Central memory CD4-positive, alpha-beta T cell (primary cell): ENCODE measurements at regions not wholly inside any gene's neighbourhood (a gene's known extent, or its start where the extent isn't known, plus 50 kb on each side); places are given as distances from the start of the nearest gene placed in this dataset.
"Not testable (repeated sequence)": the region's sequence is repeated elsewhere in the genome, so short reads cannot be mapped to it uniquely, and the experiment has no call there.

ENCODE experiments used
- DNase-seq: peaks from one replicate; pipeline ENCODE4 v3.0.0; 2022

DNA sequence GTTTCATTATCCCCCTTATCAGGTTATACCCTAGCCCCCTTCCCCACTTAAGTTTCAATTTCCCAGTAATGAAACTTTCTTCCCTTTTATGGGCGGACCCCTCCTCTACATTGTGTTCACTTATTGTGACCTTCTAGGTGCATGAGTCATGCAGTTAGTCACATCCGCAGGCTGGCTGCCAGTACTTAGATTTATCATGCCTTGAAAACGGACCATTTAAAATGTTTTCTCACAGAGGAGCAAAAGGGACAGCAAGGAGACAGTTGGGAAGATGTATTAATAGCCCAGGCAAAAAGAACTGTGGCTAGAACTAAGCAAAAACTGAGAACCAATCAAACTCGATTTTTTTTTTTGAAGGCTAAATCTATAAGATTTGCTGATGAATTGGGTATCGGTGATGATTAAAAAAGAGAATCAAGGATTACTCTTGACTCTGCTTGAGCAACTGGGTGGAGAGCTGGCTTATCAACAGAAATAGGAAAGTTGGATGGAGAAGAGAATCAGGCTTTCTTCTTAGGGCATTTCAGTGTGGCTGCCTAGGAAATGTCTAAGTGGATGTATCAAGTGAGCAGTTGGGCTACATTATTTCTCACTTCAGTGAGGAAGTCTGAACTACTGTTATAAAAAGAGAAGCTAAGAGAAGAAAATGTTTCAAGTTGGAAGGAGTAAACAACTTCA lies 615.0 kb downstream of the HINT1 start:
- no peak for DNase-seq

- DNase-seq, result no peak
Observed at GRCh38 chr5:130546211-130546610, 618.8 kb downstream of the HINT1 start.

DNA sequence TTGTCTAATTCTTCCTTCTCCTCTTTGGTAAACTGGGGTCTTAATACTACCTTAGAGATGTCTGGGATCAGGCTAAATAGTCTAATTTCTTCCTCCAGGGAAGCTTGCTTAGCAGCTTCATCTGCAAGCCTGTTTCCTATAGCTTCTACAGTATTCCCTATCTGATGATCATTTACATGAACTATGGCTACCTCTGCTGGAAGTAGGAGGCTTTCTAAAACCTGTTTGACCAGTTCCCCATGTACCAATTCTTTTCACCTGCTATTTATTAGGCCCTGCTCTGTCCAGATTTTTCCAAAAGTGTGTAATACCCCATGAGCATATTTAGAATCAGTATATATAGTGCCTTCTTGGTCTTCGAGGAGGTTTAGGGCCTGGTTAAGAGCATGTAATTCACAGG lies 619.8 kb downstream of the HINT1 start:
- no peak for DNase-seq

DNA sequence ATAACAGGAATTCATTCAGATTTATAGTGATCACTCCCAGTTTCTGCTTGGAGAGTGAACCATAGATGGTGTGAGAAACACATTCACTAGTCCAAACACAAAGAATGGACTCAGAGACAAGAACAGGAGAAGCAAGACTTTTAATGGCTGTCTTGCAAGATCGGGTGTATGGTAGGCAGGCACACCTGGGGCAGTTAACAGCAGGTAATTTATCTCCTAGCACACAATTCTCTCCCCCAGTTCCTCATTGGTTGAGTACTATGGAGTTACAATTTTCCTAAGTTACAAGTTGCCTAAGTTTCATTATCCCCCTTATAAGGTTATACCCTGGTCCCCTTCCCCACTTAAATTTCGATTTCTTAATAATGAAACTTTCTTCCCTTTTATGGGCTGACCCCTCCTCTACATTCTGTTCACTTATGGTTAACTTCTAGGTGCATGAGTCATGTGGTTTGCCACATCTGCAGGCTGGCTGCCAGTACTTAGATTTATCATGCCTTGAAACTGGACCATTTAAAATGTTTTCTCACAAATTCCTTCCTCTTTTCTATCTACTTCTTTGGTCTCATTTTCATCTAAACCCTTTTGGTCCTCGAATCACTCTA lies 623.3 kb downstream of the HINT1 start:
- no peak for DNase-seq

GRCh38 chr5:130536691-130537090 lies 628.4 kb downstream of the HINT1 start:
- no peak for DNase-seq

GRCh38 chr5:130532786-130533185 lies 628.5 kb downstream of the CHSY3 start:
- no peak for DNase-seq

DNA sequence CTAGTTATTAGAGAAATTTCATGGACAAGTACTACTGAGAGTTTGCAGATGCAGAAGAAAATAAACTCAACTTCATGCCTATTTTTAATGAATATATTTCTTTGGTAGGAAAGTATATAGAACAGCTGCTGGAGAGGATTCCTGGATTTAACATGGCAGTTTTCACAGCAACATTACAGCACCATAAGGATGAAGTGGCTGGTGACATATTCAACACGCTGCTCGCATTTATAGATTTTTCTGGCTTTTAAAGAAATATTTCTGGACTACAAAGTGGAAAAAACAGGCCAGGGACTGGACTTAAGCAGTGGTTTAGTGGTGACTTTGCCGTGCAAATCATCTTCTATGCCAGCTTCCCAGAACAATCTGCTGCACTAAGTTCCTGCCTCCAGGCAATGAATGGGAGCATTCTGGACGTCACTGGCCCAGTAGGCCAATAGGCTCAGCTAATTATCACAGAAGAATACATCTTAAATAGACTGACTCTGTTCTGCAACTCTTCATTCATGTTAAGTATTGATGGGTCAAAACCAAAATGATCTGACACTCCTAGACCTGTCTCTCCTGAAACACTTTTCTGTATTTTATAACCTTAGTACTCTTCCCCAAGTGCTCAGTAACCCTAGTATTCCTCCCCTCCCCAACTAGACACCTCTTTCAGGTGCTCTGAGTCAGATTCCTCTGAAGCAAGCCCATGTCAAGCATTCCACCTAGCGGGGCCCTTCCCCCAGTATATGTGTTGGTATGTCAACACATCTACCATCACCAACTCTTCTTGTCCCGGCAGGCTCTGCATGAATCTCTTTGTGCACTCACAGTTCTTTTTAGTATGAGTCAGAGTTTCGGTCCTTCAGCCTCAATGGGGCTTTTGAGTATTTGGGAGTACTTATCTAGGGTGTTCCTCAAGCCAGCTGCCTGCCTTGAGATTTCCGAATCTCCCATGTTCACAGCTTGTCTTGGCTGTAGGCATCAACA lies 625.5 kb downstream of the CHSY3 start:
- DNase-seq, result no peak

DNA sequence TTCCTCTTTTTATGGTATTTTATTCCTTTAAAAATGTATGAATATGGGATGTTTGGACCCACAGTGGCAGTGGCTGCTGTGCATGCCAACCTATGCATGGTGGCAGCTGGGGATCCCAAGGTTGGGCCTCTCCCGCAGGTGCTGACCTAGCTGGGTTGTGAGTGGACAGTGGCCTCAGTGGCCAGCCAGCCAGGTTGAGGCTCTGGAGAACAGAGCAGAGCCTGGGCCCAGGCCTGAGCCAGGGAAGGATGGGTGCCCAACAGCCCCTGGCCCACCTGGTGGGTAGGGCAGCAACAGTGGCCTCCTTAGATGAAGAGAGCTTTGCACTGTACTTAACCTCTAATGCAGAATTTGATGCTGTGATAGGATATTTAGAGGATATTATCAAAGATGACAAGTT lies 624.8 kb downstream of the CHSY3 start:
- DNase-seq, result no peak

GRCh38 chr5:130528474-130528873 lies 624.2 kb downstream of the CHSY3 start:
- no peak for DNase-seq

DNA sequence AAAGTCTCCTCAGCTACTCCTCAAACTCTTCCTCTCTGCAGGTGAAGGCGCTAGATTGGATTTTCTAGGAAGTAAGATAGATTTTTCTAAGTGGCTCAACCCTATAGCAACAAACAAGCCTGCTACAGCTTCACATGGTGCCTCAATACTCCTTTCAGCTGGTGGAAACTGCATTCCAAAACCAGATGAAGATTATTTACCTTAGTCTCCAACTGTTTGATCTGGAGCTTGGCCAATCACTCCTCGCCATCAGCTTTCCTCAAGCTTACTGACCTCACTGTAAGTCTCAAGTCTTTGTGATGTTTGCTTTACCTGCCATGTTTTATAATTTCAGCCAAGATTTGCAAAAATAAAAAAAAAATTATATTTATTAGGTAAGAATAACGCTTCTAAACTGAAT lies 622.4 kb downstream of the CHSY3 start:
- no peak for DNase-seq

DNA sequence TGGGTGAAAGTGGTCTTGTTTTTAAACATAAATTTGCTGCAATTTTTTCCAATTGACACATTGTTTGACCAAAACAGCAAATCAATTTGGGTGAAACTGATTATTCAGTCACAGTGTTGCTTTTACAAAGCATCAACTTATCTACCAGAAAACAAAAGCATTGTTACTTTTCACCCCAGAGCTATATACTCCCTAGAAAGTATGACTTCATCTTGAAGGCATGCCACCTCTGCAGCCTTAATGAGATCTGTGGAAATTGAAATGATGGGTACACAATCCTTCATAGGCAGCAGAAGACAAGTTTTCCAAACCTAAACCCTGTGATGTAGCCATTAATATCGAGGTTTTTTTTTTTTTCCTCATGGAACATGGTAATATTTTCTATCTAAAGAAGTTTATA lies 615.9 kb downstream of the CHSY3 start:
- DNase-seq, result no peak

- DNase-seq, result no peak
Observed at GRCh38 chr5:130514984-130515690, 610.9 kb downstream of the CHSY3 start.

GRCh38 chr5:130502702-130503101 lies 598.4 kb downstream of the CHSY3 start:
- no peak for DNase-seq

- no peak for DNase-seq
Observed at GRCh38 chr5:130501151-130501865, 597.0 kb downstream of the CHSY3 start.

DNA sequence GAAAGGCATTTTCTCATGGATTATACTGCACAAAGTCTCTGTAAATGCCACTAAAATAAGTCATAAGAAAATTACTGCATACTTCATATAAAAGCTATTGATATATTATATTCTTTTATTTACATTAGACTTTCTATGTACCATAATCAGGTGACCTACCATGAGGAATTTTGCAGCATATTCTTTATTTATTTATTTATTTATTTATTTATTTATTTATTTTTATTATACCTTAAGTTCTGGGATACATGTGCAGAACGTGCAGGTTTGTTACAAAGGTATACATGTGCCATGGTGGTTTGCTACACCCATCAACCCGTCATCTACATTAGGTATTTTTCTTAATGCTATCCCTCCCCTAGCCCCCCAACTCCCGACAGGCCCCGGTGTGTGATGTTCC lies 596.2 kb downstream of the CHSY3 start:
- DNase-seq, result not testable (repeated sequence)

GRCh38 chr5:130496215-130496614 lies 592.0 kb downstream of the CHSY3 start:
- DNase-seq, result no peak

DNA sequence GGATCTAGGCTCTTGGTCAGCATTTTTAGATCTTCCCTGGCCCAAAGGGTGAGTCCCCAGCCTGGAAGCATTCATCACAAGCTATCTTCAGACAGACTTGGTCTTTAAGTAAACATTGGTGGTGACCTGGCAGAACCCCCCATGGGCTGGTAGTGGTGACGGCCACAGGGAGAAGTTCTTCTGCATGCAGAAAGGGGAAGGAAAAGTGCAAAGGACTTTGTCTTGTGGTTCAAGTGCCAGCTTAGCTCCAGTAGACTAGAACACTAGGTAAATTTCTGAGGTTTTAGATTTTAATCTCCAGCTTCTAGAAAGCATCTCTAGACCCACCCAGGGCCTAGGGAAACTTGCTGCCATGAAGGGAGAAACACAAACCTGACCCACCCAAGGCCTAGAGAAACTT lies 584.0 kb downstream of the CHSY3 start:
- no peak for DNase-seq

GRCh38 chr5:130479045-130479804 lies 575.0 kb downstream of the CHSY3 start:
- no peak for DNase-seq

GRCh38 chr5:130476325-130476724 lies 572.1 kb downstream of the CHSY3 start:
- DNase-seq, result no peak

DNA sequence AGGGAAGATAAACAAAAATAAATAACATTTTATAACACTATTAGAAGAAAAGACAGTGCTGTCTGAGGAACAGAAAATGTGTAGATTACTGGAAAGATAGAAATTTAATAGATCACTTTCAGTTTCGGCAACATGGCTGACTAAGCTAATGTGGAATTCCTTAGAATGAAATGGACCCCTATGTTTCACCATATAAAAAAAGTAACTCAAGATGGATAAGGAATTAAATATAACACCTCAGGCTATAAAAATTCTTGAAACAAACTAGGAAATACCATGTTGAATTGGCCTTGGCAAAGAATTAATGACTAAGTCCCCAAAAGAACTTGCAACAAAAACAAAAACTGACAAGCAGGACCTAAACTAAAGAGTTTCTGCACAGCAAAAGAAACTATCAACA lies 558.3 kb downstream of the CHSY3 start:
- no peak for DNase-seq

DNA sequence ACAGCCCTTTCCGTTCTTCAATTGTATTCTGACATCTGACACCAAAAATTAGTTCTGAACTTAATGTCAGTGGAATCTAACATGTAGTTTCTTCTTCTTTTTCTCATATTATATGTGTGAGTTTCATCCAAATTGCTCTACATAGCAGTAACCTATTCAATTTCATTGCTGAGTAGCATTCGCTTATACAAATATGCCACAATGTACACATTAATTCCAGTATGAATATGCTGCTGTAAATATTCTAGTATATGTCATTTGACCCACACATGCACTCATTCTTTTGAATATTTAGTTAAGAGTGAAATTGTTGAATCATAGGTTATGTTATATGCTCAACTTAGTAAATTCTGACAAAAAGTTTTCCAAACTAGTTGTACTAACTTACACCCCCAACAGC lies 550.9 kb downstream of the CHSY3 start:
- DNase-seq, result no peak

DNA sequence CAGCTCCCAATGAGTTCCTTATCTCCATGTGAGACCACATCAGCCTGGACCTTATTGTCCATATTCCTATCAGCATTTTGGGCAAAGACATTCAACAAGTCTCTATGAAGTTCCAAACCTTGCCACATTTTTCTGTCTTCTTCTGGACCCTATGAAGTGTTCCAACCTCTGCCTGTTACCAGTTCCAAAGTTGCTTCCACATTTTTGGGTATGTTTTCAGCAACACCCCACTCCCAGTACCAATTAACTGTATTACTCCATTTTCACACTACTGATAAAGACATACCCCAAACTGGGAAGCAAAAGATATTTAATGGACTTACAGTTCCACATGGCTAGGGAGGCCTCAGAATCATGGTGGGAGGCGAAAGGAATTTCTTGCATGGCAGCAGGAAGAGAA lies 548.5 kb downstream of the CHSY3 start:
- DNase-seq, result no peak
